Stimulated activated CD8-positive, alpha-beta memory T cell treated with anti-CD3 and anti-CD28 coated beads, Interleukin-4, amount 100 ng/mL, for 1 hour (primary cell): ENCODE measurements at regions not wholly inside any gene's neighbourhood (a gene's known extent, or its start where the extent isn't known, plus 50 kb on each side); places are given as distances from the start of the nearest gene placed in this dataset.

Experiments
- DNase-seq, 2 donors: peaks; one replicate each; pipeline ENCODE4 v3.0.0-alpha.2; 2020; ENCODE audit warnings: low read depth in 2 of 2, low spot score in 1 of 2

GRCh38 chr1:229047840-229048620 lies 222.9 kb upstream of the RAB4A start:
- DNase-seq: no peak

- no peak for DNase-seq
These were observed 222.0 kb upstream of the RAB4A start for GRCh38 chr1:229048896-229049295.

GRCh38 chr1:229056046-229056445 lies 214.9 kb upstream of the RAB4A start:
- no peak for DNase-seq

- DNase-seq: no peak
These were observed 212.8 kb upstream of the RAB4A start for GRCh38 chr1:229058111-229058561.

GRCh38 chr1:229058729-229059128 lies 212.2 kb upstream of the RAB4A start:
- DNase-seq: no peak

GRCh38 chr1:229059671-229060539 lies 211.0 kb upstream of the RAB4A start:
- DNase-seq: no peak

- DNase-seq: no peak
These were observed 208.8 kb upstream of the RAB4A start for GRCh38 chr1:229062135-229062534.

GRCh38 chr1:229063154-229063773 lies 207.6 kb upstream of the RAB4A start:
- DNase-seq: no peak

- no peak for DNase-seq
These were observed 206.4 kb upstream of the RAB4A start for GRCh38 chr1:229064320-229065168.

- no peak for DNase-seq
These were observed 205.3 kb upstream of the RAB4A start for GRCh38 chr1:229065613-229066012.

- DNase-seq: no peak
These were observed 204.3 kb upstream of the RAB4A start for GRCh38 chr1:229066591-229066990.

- no peak for DNase-seq
These were observed 203.4 kb upstream of the RAB4A start for GRCh38 chr1:229067546-229067945.

- DNase-seq: no peak
These were observed 202.5 kb upstream of the RAB4A start for GRCh38 chr1:229068270-229068987.

GRCh38 chr1:229069176-229069575 lies 201.7 kb upstream of the RAB4A start:
- DNase-seq: no peak

GRCh38 chr1:229070168-229070567 lies 200.7 kb upstream of the RAB4A start:
- no peak for DNase-seq

- no peak for DNase-seq
These were observed 197.7 kb upstream of the RAB4A start for GRCh38 chr1:229073251-229073650.

- no peak for DNase-seq
These were observed 195.7 kb upstream of the RAB4A start for GRCh38 chr1:229075217-229075616.

GRCh38 chr1:229075716-229076115 lies 195.2 kb upstream of the RAB4A start:
- DNase-seq: no peak

- DNase-seq: no peak
These were observed 194.7 kb upstream of the RAB4A start for GRCh38 chr1:229076195-229076594.

GRCh38 chr1:229079016-229079595 lies 191.8 kb upstream of the RAB4A start:
- no peak for DNase-seq
